HCT116 (cell line): ENCODE measurements at regions not wholly inside any gene's neighbourhood (a gene's known extent, or its start where the extent isn't known, plus 50 kb on each side); places are given as distances from the start of the nearest gene placed in this dataset.

Experiments
- CTCF ChIP-seq, 3 experiments: fragments of 200-600 bp in 1 of 3; sonication (generic) in 1 of 3; IDR thresholded peaks in 2 of 3; conservative IDR thresholded peaks in 1 of 3; 2 replicates each; pipeline ENCODE4 v1.5.1; 2012 to 2017; ENCODE audit warnings: low read depth in 2 of 3, low read length in 2 of 3, antibody characterized with exemption in 1 of 3, borderline replicate concordance in 1 of 3, control low read depth in 1 of 3, mild to moderate bottlenecking in 1 of 3, mixed read lengths in 1 of 3, mixed run types in 1 of 3, moderate library complexity in 1 of 3; ENCODE audit not compliant: insufficient read depth in 1 of 3
- EZH2 ChIP-seq: fragments of 200-600 bp; sonication (generic); IDR thresholded peaks from 2 replicates; pipeline ENCODE4 v1.6.1; 2017; ENCODE audit warnings: antibody characterized with exemption, mixed run types
- EZH2phosphoT487 ChIP-seq: fragments of 200-600 bp; IDR thresholded peaks from 2 replicates; pipeline ENCODE4 v1.6.1; 2018; ENCODE audit warnings: antibody characterized with exemption, borderline replicate concordance
- JUND ChIP-seq: IDR thresholded peaks from 2 replicates; pipeline ENCODE4 v1.6.1; 2012
- MAX ChIP-seq: IDR thresholded peaks from 2 replicates; pipeline ENCODE4 v1.6.1; 2012
- POLR2A ChIP-seq: IDR thresholded peaks from 2 replicates; pipeline ENCODE4 v1.7.0; 2011; ENCODE audit warnings: borderline replicate concordance; ENCODE audit not compliant: insufficient read depth, insufficient read length; ENCODE audit errors: extremely low read depth
- POLR2AphosphoS5 ChIP-seq: IDR thresholded peaks from 2 replicates; pipeline ENCODE4 v1.6.1; 2011; ENCODE audit warnings: mild to moderate bottlenecking, low read depth, low read length, moderate library complexity

- no peak for TF ChIP-seq EZH2
- no peak for TF ChIP-seq CTCF (IDR thresholded peaks at IDR 0.05 in 2 of 3, conservative IDR thresholded peaks at IDR 0.05 in 1 of 3; ENCODE audit: borderline replicate concordance in 1 of 3, insufficient read depth in 1 of 3, low read depth in 2 of 3, low read length in 2 of 3)
- TF ChIP-seq POLR2A: no peak
- no peak for TF ChIP-seq POLR2AphosphoS5
- TF ChIP-seq EZH2phosphoT487: no peak
- no peak for TF ChIP-seq JUND
- no peak for TF ChIP-seq MAX
These were observed 309.7 kb upstream of the C2CD4B start for GRCh38 chr15:62474771-62475124.
